ENCODE measurements at regions not wholly inside any gene's neighbourhood (a gene's known extent, or its start where the extent isn't known, plus 50 kb on each side); places are given as distances from the start of the nearest gene placed in this dataset.

GRCh38 chr18:52289392-52289791 lies 50.6 kb upstream of the DCC start:
- H3K4me2 ChIP-seq: no peak overlapping the region
- DNase-seq (ENCODE audit: low read depth in 1 of 2, low spot score in 1 of 2) (no peak), ATAC-seq (no peak), FAIRE-seq (no peak)
- H3K4me3 ChIP-seq: no peak overlapping the region
- ChIA-PET POLR2A (no interaction called here), CTCF (interaction anchor here (0.7 to 1.1 kb wide), 2 partner anchors 211 to 1179 kb away, joined by 3 to 5 read pairs; no protein-coding TSS in a partner anchor)
- H3K27ac ChIP-seq: no peak overlapping the region
- no peaks in the 10 kb centered on the region for H3K4me1 ChIP-seq
- TF ChIP-seq CEBPB (IDR thresholded peaks at IDR 0.05): no peak
- no peak for TF ChIP-seq RAD21 (conservative IDR thresholded peaks at IDR 0.05 in 1 of 2, IDR thresholded peaks at IDR 0.05 in 1 of 2)
- no peak for TF ChIP-seq HOXB5 (CRISPR knock-in tag; IDR thresholded peaks at IDR 0.05)
- TF ChIP-seq POLR2AphosphoS2 (conservative IDR thresholded peaks at IDR 0.05; ENCODE audit: low read length): no peak
- no peak for TF ChIP-seq REST (IDR thresholded peaks at IDR 0.05)
- no peak for TF ChIP-seq HDAC2 (IDR thresholded peaks at IDR 0.05)
- TF ChIP-seq BCL3 (IDR thresholded peaks at IDR 0.05): no peak
- TF ChIP-seq KDM5A (IDR thresholded peaks at IDR 0.05): no peak
- no peak for TF ChIP-seq FOXS1 (CRISPR knock-in tag; IDR thresholded peaks at IDR 0.05)
- TF ChIP-seq CTCF (IDR thresholded peaks at IDR 0.05): no peak
- TF ChIP-seq HES2 (IDR thresholded peaks at IDR 0.05): no peak
- no peak for TF ChIP-seq RARB (CRISPR knock-in tag; IDR thresholded peaks at IDR 0.05)
- no peak for TF ChIP-seq GATA3 (IDR thresholded peaks at IDR 0.05; ENCODE audit: borderline replicate concordance)
- no peak for TF ChIP-seq PHF8 (IDR thresholded peaks at IDR 0.05; ENCODE audit: borderline replicate concordance, low read depth)
- no peak for TF ChIP-seq CHD4 (IDR thresholded peaks at IDR 0.05; ENCODE audit: borderline replicate concordance)
- TF ChIP-seq MAZ (IDR thresholded peaks at IDR 0.05; ENCODE audit: borderline replicate concordance, low read depth, low read length): no peak
- TF ChIP-seq HOXA7 (CRISPR knock-in tag; IDR thresholded peaks at IDR 0.05): no peak
- WGBS (ENCODE audit: missing lambda C conversion rate): 0% methylated on average over 1 of the region's 1 CpG
- H3K9me3 ChIP-seq: no peaks in the 10 kb centered on the region

Small RNA genes lying in the stretch of these regions (small RNA-seq; reads per million reads assigned to genes)
- 0 to 0.26 (median 0.02) reads per million in 6 experiments for gene RNU1-46P

Measured in A549 (cell line).